ENCODE measurements at regions not wholly inside any gene's neighbourhood (a gene's known extent, or its start where the extent isn't known, plus 50 kb on each side); places are given as distances from the start of the nearest gene placed in this dataset.

- peak; percentile 78 for ATAC-seq
- TF ChIP-seq ZC3H10 (CRISPR knock-in tag; IDR thresholded peaks at IDR 0.05) (no peak), ZNF565 (CRISPR knock-in tag; conservative IDR thresholded peaks at IDR 0.05; ENCODE audit: low read depth) (no peak), TCF4 (CRISPR knock-in tag; IDR thresholded peaks at IDR 0.05; ENCODE audit: borderline replicate concordance) (peak; percentile 48; the same call in 1 of the 2 replicates), SNAI2 (CRISPR knock-in tag; IDR thresholded peaks at IDR 0.05) (0 out of 2 replicates have a peak, but pooled peaks have one; percentile 57)
Observed at GRCh38 chr12:107349008-107349747, 255.8 kb upstream of the CRY1 start.

DNA sequence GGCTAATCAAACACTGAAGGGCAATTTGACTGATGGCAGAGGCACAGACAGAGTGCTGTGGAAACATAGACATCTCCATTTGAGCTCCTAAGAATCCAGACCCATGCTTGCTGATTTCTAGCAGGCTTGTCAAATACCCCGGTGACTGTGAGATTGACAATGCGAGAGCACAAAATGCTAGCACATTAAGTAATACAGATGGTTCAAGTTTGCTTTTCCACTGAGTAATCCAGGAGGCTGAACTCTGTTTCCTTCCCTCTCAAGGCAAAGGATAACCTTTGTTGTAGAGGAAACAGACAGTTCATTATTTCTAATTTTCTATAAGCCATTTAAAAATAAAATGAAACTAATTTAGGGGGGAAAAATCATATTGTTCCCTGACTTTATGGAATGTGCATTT is 256.5 kb upstream of the CRY1 start:
- no peak for TF ChIP-seq POU6F1 (CRISPR knock-in tag; IDR thresholded peaks at IDR 0.05; ENCODE audit: borderline replicate concordance, low read depth)
- TF ChIP-seq OSR1 (CRISPR knock-in tag; IDR thresholded peaks at IDR 0.05) = no peak
- no peak for TF ChIP-seq ISL1 (CRISPR knock-in tag; IDR thresholded peaks at IDR 0.05)
- no peak for TF ChIP-seq TSHZ2 (CRISPR knock-in tag; IDR thresholded peaks at IDR 0.05)
- TF ChIP-seq ARNTL (CRISPR knock-in tag; IDR thresholded peaks at IDR 0.05; ENCODE audit: borderline replicate concordance, low read depth) = no peak
- no peak for TF ChIP-seq ZNF565 (CRISPR knock-in tag; conservative IDR thresholded peaks at IDR 0.05; ENCODE audit: low read depth)
- ATAC-seq = no peak

DNA sequence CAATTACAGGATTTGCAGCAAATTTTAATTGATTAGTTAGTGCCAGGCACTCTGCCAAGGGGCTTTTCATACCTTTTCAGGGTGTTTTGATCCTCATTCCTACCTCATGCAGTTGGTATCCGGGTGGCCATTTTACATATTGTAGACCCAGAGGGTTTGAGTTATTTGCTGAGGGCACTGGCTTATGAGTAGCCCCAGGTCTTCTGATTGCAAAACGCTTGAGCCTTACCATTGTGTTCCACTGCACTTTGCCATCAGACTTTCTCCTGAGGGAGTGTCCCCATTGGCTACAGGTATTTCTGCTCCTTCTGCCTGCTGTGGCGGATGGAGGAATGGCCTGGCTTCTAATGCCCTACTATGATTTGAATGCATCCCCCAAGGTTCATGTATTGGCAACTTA is 257.8 kb upstream of the CRY1 start:
- no peak for ATAC-seq
- TF ChIP-seq ARNTL (CRISPR knock-in tag; IDR thresholded peaks at IDR 0.05; ENCODE audit: borderline replicate concordance, low read depth) (no peak), ESRRG (CRISPR knock-in tag; IDR thresholded peaks at IDR 0.05) (no peak), GLIS3 (CRISPR knock-in tag; IDR thresholded peaks at IDR 0.05) (no peak), RARB (CRISPR knock-in tag; IDR thresholded peaks at IDR 0.05) (no peak), TSHZ2 (CRISPR knock-in tag; IDR thresholded peaks at IDR 0.05) (no peak), ZNF565 (CRISPR knock-in tag; conservative IDR thresholded peaks at IDR 0.05; ENCODE audit: low read depth) (no peak), TOX (CRISPR knock-in tag; IDR thresholded peaks at IDR 0.05; ENCODE audit: borderline replicate concordance) (no peak), PATZ1 (CRISPR knock-in tag; IDR thresholded peaks at IDR 0.05; ENCODE audit: borderline replicate concordance) (no peak), CSDC2 (CRISPR knock-in tag; IDR thresholded peaks at IDR 0.05) (no peak), TCF4 (CRISPR knock-in tag; IDR thresholded peaks at IDR 0.05; ENCODE audit: borderline replicate concordance) (no peak), ISL1 (CRISPR knock-in tag; IDR thresholded peaks at IDR 0.05) (no peak), ZC3H10 (CRISPR knock-in tag; IDR thresholded peaks at IDR 0.05) (no peak), SNAI2 (CRISPR knock-in tag; IDR thresholded peaks at IDR 0.05) (no peak), PPARA (CRISPR knock-in tag; IDR thresholded peaks at IDR 0.05; ENCODE audit: borderline replicate concordance) (no peak), ZNF70 (CRISPR knock-in tag; IDR thresholded peaks at IDR 0.05) (no peak), ZFP30 (CRISPR knock-in tag; IDR thresholded peaks at IDR 0.05) (no peak), POU6F1 (CRISPR knock-in tag; IDR thresholded peaks at IDR 0.05; ENCODE audit: borderline replicate concordance, low read depth) (no peak), ZFP3 (CRISPR knock-in tag; IDR thresholded peaks at IDR 0.05) (no peak)
- TF ChIP-seq, protein P1, sequence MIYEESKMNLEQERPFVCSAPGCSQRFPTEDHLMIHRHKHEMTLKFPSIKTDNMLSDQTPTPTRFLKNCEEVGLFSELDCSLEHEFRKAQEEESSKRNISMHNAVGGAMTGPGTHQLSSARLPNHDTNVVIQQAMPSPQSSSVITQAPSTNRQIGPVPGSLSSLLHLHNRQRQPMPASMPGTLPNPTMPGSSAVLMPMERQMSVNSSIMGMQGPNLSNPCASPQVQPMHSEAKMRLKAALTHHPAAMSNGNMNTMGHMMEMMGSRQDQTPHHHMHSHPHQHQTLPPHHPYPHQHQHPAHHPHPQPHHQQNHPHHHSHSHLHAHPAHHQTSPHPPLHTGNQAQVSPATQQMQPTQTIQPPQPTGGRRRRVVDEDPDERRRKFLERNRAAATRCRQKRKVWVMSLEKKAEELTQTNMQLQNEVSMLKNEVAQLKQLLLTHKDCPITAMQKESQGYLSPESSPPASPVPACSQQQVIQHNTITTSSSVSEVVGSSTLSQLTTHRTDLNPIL (CRISPR knock-in tag; IDR thresholded peaks at IDR 0.05; ENCODE audit: low read depth) = no peak
- TF ChIP-seq, protein P2, sequence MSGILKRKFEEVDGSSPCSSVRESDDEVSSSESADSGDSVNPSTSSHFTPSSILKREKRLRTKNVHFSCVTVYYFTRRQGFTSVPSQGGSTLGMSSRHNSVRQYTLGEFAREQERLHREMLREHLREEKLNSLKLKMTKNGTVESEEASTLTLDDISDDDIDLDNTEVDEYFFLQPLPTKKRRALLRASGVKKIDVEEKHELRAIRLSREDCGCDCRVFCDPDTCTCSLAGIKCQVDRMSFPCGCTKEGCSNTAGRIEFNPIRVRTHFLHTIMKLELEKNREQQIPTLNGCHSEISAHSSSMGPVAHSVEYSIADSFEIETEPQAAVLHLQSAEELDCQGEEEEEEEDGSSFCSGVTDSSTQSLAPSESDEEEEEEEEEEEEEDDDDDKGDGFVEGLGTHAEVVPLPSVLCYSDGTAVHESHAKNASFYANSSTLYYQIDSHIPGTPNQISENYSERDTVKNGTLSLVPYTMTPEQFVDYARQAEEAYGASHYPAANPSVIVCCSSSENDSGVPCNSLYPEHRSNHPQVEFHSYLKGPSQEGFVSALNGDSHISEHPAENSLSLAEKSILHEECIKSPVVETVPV (CRISPR knock-in tag; IDR thresholded peaks at IDR 0.05) = no peak
